Naive thymus-derived CD4-positive, alpha-beta T cell (primary cell): ENCODE measurements at regions not wholly inside any gene's neighbourhood (a gene's known extent, or its start where the extent isn't known, plus 50 kb on each side); places are given as distances from the start of the nearest gene placed in this dataset.
"Not testable (repeated sequence)": the region's sequence is repeated elsewhere in the genome, so short reads cannot be mapped to it uniquely, and the experiment has no call there.

Experiments used
- ATAC-seq: fragments of 150-1000 bp; cut with Tn5 transposase; 2 replicates; pipeline ENCODE4 v1.10.0; 2021; ENCODE audit warnings: mild to moderate bottlenecking, moderate library complexity
- CTCF ChIA-PET: fragments of 350-600 bp; sonication (Branson Sonifier 250); formaldehyde crosslinking; loops from one replicate; lab custom pipeline; 2021; ENCODE audit warnings: antibody characterized with exemption; lab: Charles Lee
- POLR2A ChIA-PET: fragments of 350-600 bp; sonication (Branson Sonifier 250); formaldehyde crosslinking; loops from one replicate; lab custom pipeline; 2021; ENCODE audit warnings: antibody characterized with exemption, inconsistent platforms; lab: Charles Lee
- DNase-seq, 9 donors: peaks; one replicate each; pipeline versions ENCODE4 v3.0.0 to v3.0.0-alpha.2; 2020 to 2022; ENCODE audit warnings: mixed read lengths in 1 of 9
- H3K27ac ChIP-seq: one replicate; pipeline ENCODE4 v1.7.0; 2013; ENCODE audit warnings: mild to moderate bottlenecking, low read depth, low read length, moderate library complexity
- H3K27me3 ChIP-seq, 2 donors: one replicate each; pipeline ENCODE4 v1.7.0; 2013; ENCODE audit warnings: low read length in 2 of 2, mild to moderate bottlenecking in 2 of 2, moderate library complexity in 2 of 2; ENCODE audit not compliant: control insufficient read depth in 2 of 2, insufficient read depth in 2 of 2
- H3K36me3 ChIP-seq, 3 experiments: 1 replicate in 2 of 3; 2 replicates in 1 of 3; pipeline ENCODE4 v1.7.0; 2013; ENCODE audit warnings: low read length in 3 of 3, mild to moderate bottlenecking in 3 of 3, moderate library complexity in 1 of 3; ENCODE audit not compliant: insufficient read depth in 3 of 3, control insufficient read depth in 2 of 3
- H3K4me1 ChIP-seq, 2 donors: one replicate each; pipeline ENCODE4 v1.7.0; 2013; ENCODE audit warnings: low read length in 2 of 2, mild to moderate bottlenecking in 2 of 2, moderate library complexity in 1 of 2; ENCODE audit not compliant: control insufficient read depth in 2 of 2, insufficient read depth in 2 of 2
- H3K4me3 ChIP-seq: 2 replicates; pipeline ENCODE4 v1.7.0; 2013; ENCODE audit warnings: mild to moderate bottlenecking, low read length
- H3K9me3 ChIP-seq, 3 experiments: 1 replicate in 2 of 3; 2 replicates in 1 of 3; pipeline ENCODE4 v1.7.0; 2013; ENCODE audit warnings: low read length in 3 of 3; ENCODE audit not compliant: control insufficient read depth in 2 of 3
- H3K27ac Mint-ChIP-seq, 9 donors: one replicate each; pipeline ENCODE4 v1.8.0; 2020 to 2022; ENCODE audit warnings: mixed read lengths in 9 of 9, mild to moderate bottlenecking in 8 of 9, moderate library complexity in 5 of 9, inconsistent platforms in 2 of 9
- H3K27me3 Mint-ChIP-seq, 5 donors: one replicate each; pipeline ENCODE4 v1.8.0; 2021 to 2022; ENCODE audit warnings: mixed read lengths in 5 of 5, mild to moderate bottlenecking in 1 of 5
- H3K36me3 Mint-ChIP-seq, 5 donors: one replicate each; pipeline ENCODE4 v1.8.0; 2020 to 2022; ENCODE audit warnings: mixed read lengths in 5 of 5, mild to moderate bottlenecking in 3 of 5, inconsistent platforms in 1 of 5
- H3K4me1 Mint-ChIP-seq, 7 donors: one replicate each; pipeline ENCODE4 v1.8.0; 2020 to 2022; ENCODE audit warnings: mixed read lengths in 7 of 7, mild to moderate bottlenecking in 3 of 7, inconsistent platforms in 1 of 7
- H3K4me3 Mint-ChIP-seq, 10 donors: one replicate each; pipeline ENCODE4 v1.8.0; 2020 to 2022; ENCODE audit warnings: mild to moderate bottlenecking in 10 of 10, mixed read lengths in 10 of 10, moderate library complexity in 6 of 10, inconsistent platforms in 2 of 10
- H3K9me3 Mint-ChIP-seq, 11 donors: one replicate each; pipeline ENCODE4 v1.8.0; 2020 to 2022; ENCODE audit warnings: mixed read lengths in 11 of 11, mild to moderate bottlenecking in 4 of 11, inconsistent platforms in 1 of 11, moderate library complexity in 1 of 11
- intact Hi-C, 2 donors: fragments of 100-400 bp; cut with micrococcal nuclease; formaldehyde crosslinking; loops; one replicate each; pipeline ENCODE4 v1.15.1; 2023

GRCh38 chr1:209123601-209124000 lies 459.9 kb upstream of the CAMK1G start:
- H3K4me1 ChIP-seq: no peaks in the 10 kb centered on the region
- H3K4me3 ChIP-seq: no peak overlapping the region
- H3K27ac ChIP-seq: no peak overlapping the region
- Mint-ChIP-seq H3K9me3 (peaks cover 0 to 16% (median 8%) of the 10 kb centered on the region in 11 donors), H3K27ac (no peak overlapping the region), H3K27me3 (peaks cover 0 to 34% (median 14%) of the 10 kb centered on the region in 5 donors), H3K36me3 (no peaks in the 10 kb centered on the region), H3K4me1 (no peaks in the 10 kb centered on the region), H3K4me3 (no peak overlapping the region)
- H3K9me3 ChIP-seq: no peaks in the 10 kb centered on the region
- intact Hi-C loops: no loop called here
- DNase-seq: no peak
- ATAC-seq: no peak
- POLR2A ChIA-PET: no interaction called here
- no peaks in the 10 kb centered on the region for H3K36me3 ChIP-seq
- CTCF ChIA-PET: no interaction called here
- H3K27me3 ChIP-seq: no peaks in the 10 kb centered on the region

DNA sequence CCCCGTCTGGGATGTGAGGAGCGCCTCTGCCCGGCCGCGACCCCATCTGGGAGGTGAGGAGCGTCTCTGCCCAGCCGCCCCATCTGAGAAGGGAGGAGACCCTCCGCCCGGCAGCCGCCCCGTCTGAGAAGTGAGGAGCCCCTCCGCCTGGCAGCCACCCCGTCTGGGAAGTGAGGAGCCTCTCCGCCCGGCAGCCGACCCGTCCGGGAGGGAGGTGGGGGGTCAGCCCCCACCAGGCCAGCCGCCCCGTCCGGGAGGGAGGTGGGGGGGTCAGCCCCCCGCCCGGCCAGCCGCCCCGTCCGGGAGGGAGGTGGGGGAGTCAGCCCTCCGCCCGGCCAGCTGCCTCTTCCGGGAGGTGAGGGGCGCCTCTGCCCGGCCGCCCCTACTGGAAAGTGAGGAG lies 454.4 kb upstream of the CAMK1G start:
- H3K9me3 ChIP-seq, DNase-seq, H3K4me1 ChIP-seq, H3K27me3 ChIP-seq, POLR2A ChIA-PET, H3K36me3 Mint-ChIP-seq, H3K36me3 ChIP-seq, H3K4me1 Mint-ChIP-seq, H3K4me3 ChIP-seq, ATAC-seq, H3K27ac Mint-ChIP-seq, intact Hi-C loops, H3K4me3 Mint-ChIP-seq, CTCF ChIA-PET, H3K27ac ChIP-seq: not testable (repeated sequence)
- peaks cover 0 to 15% (median 8%) of the 10 kb centered on the region in 5 donors for H3K27me3 Mint-ChIP-seq
- H3K9me3 Mint-ChIP-seq: peaks cover 0 to 32% (median 6%) of the 10 kb centered on the region in 11 donors

- Histone ChIP-seq H3K9me3 (peaks cover 0 to 6% (median 0%) of the 10 kb centered on the region in 3 experiments), H3K27me3 (no peaks in the 10 kb centered on the region), H3K36me3 (no peaks in the 10 kb centered on the region), H3K4me3 (no peak overlapping the region), H3K4me1 (no peaks in the 10 kb centered on the region), H3K27ac (no peak overlapping the region)
- Mint-ChIP-seq H3K27me3 (peaks cover 0 to 9% (median 0%) of the 10 kb centered on the region in 5 donors), H3K4me3 (no peak overlapping the region), H3K36me3 (no peaks in the 10 kb centered on the region), H3K4me1 (no peaks in the 10 kb centered on the region), H3K9me3 (peaks cover 0 to 38% (median 10%) of the 10 kb centered on the region in 11 donors), H3K27ac (no peak overlapping the region)
- ChIA-PET POLR2A (no interaction called here), CTCF (no interaction called here)
- ATAC-seq (no peak), DNase-seq (no peak)
- intact Hi-C loops: no loop called here
These were observed 452.6 kb upstream of the CAMK1G start for GRCh38 chr1:209130886-209131285.

DNA sequence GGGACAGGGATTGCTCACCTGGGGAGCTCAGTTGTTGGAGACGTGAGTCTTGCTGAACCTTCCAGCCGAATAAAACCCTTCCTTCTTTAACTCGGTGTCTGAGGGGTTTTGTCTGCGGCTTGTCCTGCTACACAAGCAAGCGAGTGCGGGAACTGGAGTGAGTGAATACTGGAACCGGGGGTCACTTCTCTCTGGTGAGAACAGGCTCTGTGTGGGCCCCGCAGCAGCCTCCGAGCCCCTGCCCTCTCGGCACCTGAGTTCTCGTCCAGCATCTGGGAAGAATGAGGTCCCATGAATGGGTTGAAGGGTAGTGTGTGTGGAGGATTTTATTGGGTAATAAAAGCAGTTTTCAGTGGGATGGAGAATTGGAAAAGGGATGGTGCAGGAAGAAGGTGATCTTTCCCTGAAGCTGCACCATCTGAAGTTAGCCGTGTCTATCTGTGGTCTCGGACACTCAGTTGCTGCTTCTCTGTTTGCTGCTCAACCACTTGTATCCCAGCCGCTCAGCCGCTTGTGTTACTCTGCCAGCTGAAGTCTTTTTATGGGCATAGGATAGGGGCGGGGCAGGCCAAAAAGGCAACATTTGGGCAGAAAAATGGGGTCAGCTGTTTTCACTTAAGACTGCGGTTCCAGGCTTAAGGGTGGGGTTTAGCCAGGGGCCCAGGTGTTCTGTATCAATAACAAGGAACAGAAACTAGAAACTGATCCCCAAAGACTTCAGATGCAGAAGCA lies 450.6 kb upstream of the CAMK1G start:
- no peaks in the 10 kb centered on the region for H3K4me1 Mint-ChIP-seq

DNA sequence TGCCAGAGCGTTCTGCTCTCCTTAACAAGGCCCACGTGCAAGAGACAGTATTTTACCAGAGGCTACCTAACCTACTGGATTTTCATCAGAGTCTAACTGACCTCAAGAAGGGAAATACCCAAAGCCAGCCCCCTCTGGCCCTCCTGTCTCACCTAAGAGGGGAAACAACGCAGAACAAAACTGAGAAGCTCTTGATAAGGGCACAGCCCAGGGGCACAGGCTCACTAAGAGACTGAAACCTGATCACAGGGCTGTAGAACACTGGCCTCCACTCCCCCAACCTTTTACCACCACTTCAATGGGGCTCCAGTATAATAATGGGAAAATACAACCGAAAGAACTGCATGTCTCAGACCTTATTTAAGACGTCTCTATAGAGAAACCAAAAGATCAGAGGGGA lies 449.5 kb upstream of the CAMK1G start:
- Mint-ChIP-seq H3K36me3 (no peaks in the 10 kb centered on the region), H3K4me3 (no peak overlapping the region), H3K27ac (no peak overlapping the region), H3K9me3 (peaks cover 0 to 24% (median 7%) of the 10 kb centered on the region in 11 donors), H3K27me3 (peaks cover 0 to 8% (median 0%) of the 10 kb centered on the region in 5 donors), H3K4me1 (no peaks in the 10 kb centered on the region)
- Histone ChIP-seq H3K4me1 (no peaks in the 10 kb centered on the region), H3K9me3 (peaks cover 0 to 6% (median 0%) of the 10 kb centered on the region in 3 experiments), H3K27ac (no peak overlapping the region), H3K27me3 (no peaks in the 10 kb centered on the region), H3K36me3 (no peaks in the 10 kb centered on the region), H3K4me3 (no peak overlapping the region)
- no peak for DNase-seq
- ATAC-seq: no peak
- intact Hi-C loops: no loop called here
- CTCF ChIA-PET: no interaction called here
- POLR2A ChIA-PET: no interaction called here

More for the DNA sequence above, 450.6 kb upstream of the CAMK1G start:
- intact Hi-C loops: no loop called here
- ChIA-PET POLR2A (no interaction called here), CTCF (no interaction called here)
- no peak overlapping the region for H3K4me3 Mint-ChIP-seq
- Histone ChIP-seq H3K36me3 (no peaks in the 10 kb centered on the region), H3K27me3 (no peaks in the 10 kb centered on the region), H3K4me3 (no peak overlapping the region), H3K27ac (no peak overlapping the region), H3K4me1 (no peaks in the 10 kb centered on the region), H3K9me3 (peaks cover 0 to 6% (median 0%) of the 10 kb centered on the region in 3 experiments)
- ATAC-seq (no peak), DNase-seq (no peak)
- no peak overlapping the region for H3K27ac Mint-ChIP-seq
- peaks cover 0 to 8% (median 0%) of the 10 kb centered on the region in 5 donors for H3K27me3 Mint-ChIP-seq
- no peaks in the 10 kb centered on the region for H3K36me3 Mint-ChIP-seq
- peaks cover 0 to 28% (median 8%) of the 10 kb centered on the region in 11 donors for H3K9me3 Mint-ChIP-seq

GRCh38 chr1:209143916-209144315 lies 439.6 kb upstream of the CAMK1G start:
- DNase-seq: no peak
- Mint-ChIP-seq H3K27ac (no peak overlapping the region), H3K27me3 (peaks cover 0 to 4% (median 0%) of the 10 kb centered on the region in 5 donors), H3K9me3 (peaks cover 0 to 8% (median 2%) of the 10 kb centered on the region in 11 donors), H3K4me1 (no peaks in the 10 kb centered on the region), H3K4me3 (no peak overlapping the region), H3K36me3 (no peaks in the 10 kb centered on the region)
- intact Hi-C loops: no loop called here
- ATAC-seq: no peak
- ChIA-PET POLR2A (no interaction called here), CTCF (no interaction called here)
- no peak overlapping the region for H3K27ac ChIP-seq
- H3K27me3 ChIP-seq: no peaks in the 10 kb centered on the region
- peaks cover 0 to 3% (median 0%) of the 10 kb centered on the region in 3 experiments for H3K9me3 ChIP-seq
- no peaks in the 10 kb centered on the region for H3K36me3 ChIP-seq
- H3K4me1 ChIP-seq: no peaks in the 10 kb centered on the region
- no peak overlapping the region for H3K4me3 ChIP-seq

DNA sequence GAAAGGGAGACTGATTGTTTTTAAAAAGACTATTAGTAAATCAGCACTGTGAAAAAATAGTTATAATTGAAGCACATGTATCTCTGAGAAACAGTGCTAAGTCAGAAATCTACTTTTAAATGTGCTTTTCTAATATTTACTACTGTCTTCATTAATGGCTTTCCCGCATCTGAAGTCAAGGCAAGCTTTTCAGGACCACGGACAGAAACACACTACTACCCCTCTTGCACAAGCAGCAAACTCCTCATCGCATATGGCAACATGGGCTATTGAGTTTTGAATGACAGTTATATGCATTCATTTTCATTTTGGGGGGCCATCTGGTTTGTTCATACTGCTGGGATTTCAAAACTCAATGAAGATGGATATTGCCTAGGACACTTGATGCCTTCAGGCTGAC lies 433.4 kb upstream of the CAMK1G start:
- H3K36me3 Mint-ChIP-seq: no peaks in the 10 kb centered on the region
- H3K4me3 Mint-ChIP-seq: no peak overlapping the region

More for the DNA sequence above, 433.4 kb upstream of the CAMK1G start:
- ATAC-seq: no peak
- H3K4me3 ChIP-seq: no peak overlapping the region
- POLR2A ChIA-PET: no interaction called here
- H3K36me3 ChIP-seq: no peaks in the 10 kb centered on the region
- Mint-ChIP-seq H3K9me3 (peaks cover 0 to 12% (median 2%) of the 10 kb centered on the region in 11 donors), H3K27ac (no peak overlapping the region), H3K4me1 (no peaks in the 10 kb centered on the region), H3K27me3 (peaks cover 0 to 4% (median 0%) of the 10 kb centered on the region in 5 donors)
- CTCF ChIA-PET: no interaction called here
- H3K9me3 ChIP-seq: no peaks in the 10 kb centered on the region
- H3K4me1 ChIP-seq: no peaks in the 10 kb centered on the region
- DNase-seq: no peak
- H3K27ac ChIP-seq: no peak overlapping the region
- H3K27me3 ChIP-seq: no peaks in the 10 kb centered on the region
- intact Hi-C loops: no loop called here
